Stomach (tissue), 8 donors: ENCODE measurements at regions not wholly inside any gene's neighbourhood (a gene's known extent, or its start where the extent isn't known, plus 50 kb on each side); places are given as distances from the start of the nearest gene placed in this dataset.
"Not testable (repeated sequence)": the region's sequence is repeated elsewhere in the genome, so short reads cannot be mapped to it uniquely, and the experiment has no call there.

ENCODE experiments used
- DNase-seq, 2 donors: peaks; one replicate each; pipeline versions ENCODE4 v3.0.0 to v3.0.0-alpha.2; 2013 to 2019
- H3K27ac ChIP-seq, 5 donors: fragments of 200-600 bp in 4 of 5; sonication (generic) in 4 of 5; one replicate each; pipeline ENCODE4 v1.5.1; 2013 to 2019; ENCODE audit warnings: mild to moderate bottlenecking in 1 of 5, moderate library complexity in 1 of 5
- H3K27me3 ChIP-seq, 3 donors: fragments of 200-600 bp; sonication (generic); one replicate each; pipeline ENCODE4 v1.5.1; 2017 to 2019; ENCODE audit warnings: mixed run types in 1 of 3
- H3K36me3 ChIP-seq, 4 donors: fragments of 200-600 bp; sonication (generic); 1 replicate in 3 of 4; 2 replicates in 1 of 4; pipeline ENCODE4 v1.5.1; 2016 to 2019
- H3K4me1 ChIP-seq, 4 donors: fragments of 200-600 bp; sonication (generic); one replicate each; pipeline ENCODE4 v1.5.1; 2016 to 2019
- H3K4me3 ChIP-seq, 4 donors: fragments of 200-600 bp; sonication (generic) in 3 of 4; one replicate each; pipeline ENCODE4 v1.5.1; 2016 to 2019; ENCODE audit warnings: mild to moderate bottlenecking in 1 of 4
- H3K9me3 ChIP-seq, 4 donors: fragments of 200-600 bp; sonication (generic); one replicate each; pipeline ENCODE4 v1.5.1; 2016 to 2019
- EP300 ChIP-seq: sonication (generic); formaldehyde crosslinking; IDR thresholded peaks from one replicate; pipeline ENCODE4 v1.6.1; 2017; ENCODE audit warnings: antibody characterized with exemption
- POLR2A ChIP-seq, 4 donors: fragments of 450-650 bp; IDR thresholded peaks; one replicate each; pipeline ENCODE4 v1.6.1; 2016; ENCODE audit warnings: antibody characterized with exemption in 4 of 4, control low read depth in 2 of 4, mild to moderate bottlenecking in 1 of 4, moderate library complexity in 1 of 4
- POLR2AphosphoS5 ChIP-seq, 3 donors: sonication (generic); formaldehyde crosslinking; IDR thresholded peaks; one replicate each; pipeline ENCODE4 v1.6.1; 2016; ENCODE audit warnings: antibody characterized with exemption in 3 of 3
- WGBS, 5 donors: extraction: QIAGEN DNeasy Blood & Tissue Kit in 3 of 5; methylation state at CpG; one replicate each; pipeline versions ENCODE4 v1.1.5 to v1.1.7; 2013 to 2018; 5-methylcytosine and 5-hydroxymethylcytosine counted together
- intact Hi-C: fragments of 100-400 bp; cut with DNase I; formaldehyde crosslinking; loops from one replicate; pipeline ENCODE4 v1.15.1; 2023; ENCODE audit warnings: low total_unique reads
- TF ChIP-seq, protein P1 (sequence below), 7 experiments: fragments of 450-650 bp in 4 of 7; fragments of 200-600 bp in 3 of 7; sonication (generic) in 3 of 7; IDR thresholded peaks; one replicate each; pipeline ENCODE4 v1.5.1; 2016 to 2019; ENCODE audit warnings: antibody characterized with exemption in 7 of 7, control low read depth in 2 of 7, mild to moderate bottlenecking in 1 of 7
- donor health status: healthy with polysubstance abuse.
- donor health status: Bipolar disorder and iron deficiency.
- donor health status: healthy.

DNA sequence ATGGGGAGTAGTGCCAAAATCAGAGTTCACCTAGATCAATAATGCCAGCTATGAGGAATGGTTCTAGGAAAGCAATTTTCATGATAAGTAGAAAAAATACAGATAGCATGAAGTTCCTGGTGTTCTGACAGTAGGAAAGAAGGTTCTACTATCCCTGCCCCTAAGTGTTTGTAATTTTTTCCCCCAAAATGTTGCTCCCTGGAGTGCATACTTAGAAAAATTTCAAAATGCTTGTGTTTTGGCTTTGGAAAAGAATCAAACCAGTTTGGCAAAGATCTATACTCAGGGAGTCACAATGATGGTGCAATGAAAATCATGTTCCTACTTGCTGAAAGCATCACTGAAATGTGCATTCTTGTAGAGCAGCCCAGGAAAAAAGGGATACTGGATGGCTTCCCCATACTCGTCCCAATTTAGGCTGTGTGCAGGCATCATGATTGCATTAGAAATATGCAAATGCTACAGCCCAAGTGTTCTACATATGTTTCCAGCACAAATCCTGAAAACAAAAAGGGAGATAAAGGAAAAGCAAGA is 74.7 kb downstream of the LPAR4 start:
- Histone ChIP-seq H3K36me3 (no peaks in the 10 kb centered on the region), H3K27ac (no peak overlapping the region), H3K4me1 (no peaks in the 10 kb centered on the region), H3K4me3 (no peak overlapping the region), H3K27me3 (no peaks in the 10 kb centered on the region), H3K9me3 (peaks cover 0 to 8% (median 3%) of the 10 kb centered on the region in 4 donors)
- 39 to 80% (median 61%) methylated on average over 1 of the region's 1 CpG for WGBS, 5 donors
- intact Hi-C loops = no loop called here
- no peak for DNase-seq
- no peak for TF ChIP-seq EP300
- TF ChIP-seq, protein P1, sequence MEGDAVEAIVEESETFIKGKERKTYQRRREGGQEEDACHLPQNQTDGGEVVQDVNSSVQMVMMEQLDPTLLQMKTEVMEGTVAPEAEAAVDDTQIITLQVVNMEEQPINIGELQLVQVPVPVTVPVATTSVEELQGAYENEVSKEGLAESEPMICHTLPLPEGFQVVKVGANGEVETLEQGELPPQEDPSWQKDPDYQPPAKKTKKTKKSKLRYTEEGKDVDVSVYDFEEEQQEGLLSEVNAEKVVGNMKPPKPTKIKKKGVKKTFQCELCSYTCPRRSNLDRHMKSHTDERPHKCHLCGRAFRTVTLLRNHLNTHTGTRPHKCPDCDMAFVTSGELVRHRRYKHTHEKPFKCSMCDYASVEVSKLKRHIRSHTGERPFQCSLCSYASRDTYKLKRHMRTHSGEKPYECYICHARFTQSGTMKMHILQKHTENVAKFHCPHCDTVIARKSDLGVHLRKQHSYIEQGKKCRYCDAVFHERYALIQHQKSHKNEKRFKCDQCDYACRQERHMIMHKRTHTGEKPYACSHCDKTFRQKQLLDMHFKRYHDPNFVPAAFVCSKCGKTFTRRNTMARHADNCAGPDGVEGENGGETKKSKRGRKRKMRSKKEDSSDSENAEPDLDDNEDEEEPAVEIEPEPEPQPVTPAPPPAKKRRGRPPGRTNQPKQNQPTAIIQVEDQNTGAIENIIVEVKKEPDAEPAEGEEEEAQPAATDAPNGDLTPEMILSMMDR (IDR thresholded peaks at IDR 0.05) = no peak
- no peak for TF ChIP-seq POLR2A (IDR thresholded peaks at IDR 0.05)
- TF ChIP-seq POLR2AphosphoS5 (IDR thresholded peaks at IDR 0.05) = no peak

DNA sequence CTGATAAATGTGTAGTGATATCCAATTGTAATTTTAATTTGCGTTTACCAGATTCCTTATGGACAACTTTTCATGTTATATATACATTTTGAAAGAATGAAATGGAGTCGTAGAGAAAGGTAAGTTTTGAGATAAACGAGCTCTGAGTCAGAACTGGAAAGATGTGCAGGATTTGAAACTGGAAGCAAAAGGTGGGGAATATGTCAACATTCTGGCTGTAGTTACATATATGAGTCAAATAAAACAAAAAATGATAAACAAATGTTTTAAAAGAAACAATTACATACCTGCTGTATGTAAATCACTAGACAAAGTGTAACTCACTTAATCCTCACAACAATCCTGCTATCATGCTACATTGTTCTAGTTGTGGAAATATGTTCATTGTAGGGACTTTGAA is 84.0 kb downstream of the LPAR4 start:
- TF ChIP-seq POLR2A (IDR thresholded peaks at IDR 0.05) (no peak), EP300 (no peak), POLR2AphosphoS5 (IDR thresholded peaks at IDR 0.05) (no peak)
- TF ChIP-seq, protein P1 (IDR thresholded peaks at IDR 0.05) = no peak
- H3K27me3 ChIP-seq = no peaks in the 10 kb centered on the region
- no peaks in the 10 kb centered on the region for H3K4me1 ChIP-seq
- no peak for DNase-seq
- no peaks in the 10 kb centered on the region for H3K9me3 ChIP-seq
- no peaks in the 10 kb centered on the region for H3K36me3 ChIP-seq
- intact Hi-C loops = no loop called here
- WGBS, 5 donors = 26 to 51% (median 38%) methylated on average over 3 of the region's 3 CpGs
- H3K4me3 ChIP-seq = no peak overlapping the region
- no peak overlapping the region for H3K27ac ChIP-seq

DNA sequence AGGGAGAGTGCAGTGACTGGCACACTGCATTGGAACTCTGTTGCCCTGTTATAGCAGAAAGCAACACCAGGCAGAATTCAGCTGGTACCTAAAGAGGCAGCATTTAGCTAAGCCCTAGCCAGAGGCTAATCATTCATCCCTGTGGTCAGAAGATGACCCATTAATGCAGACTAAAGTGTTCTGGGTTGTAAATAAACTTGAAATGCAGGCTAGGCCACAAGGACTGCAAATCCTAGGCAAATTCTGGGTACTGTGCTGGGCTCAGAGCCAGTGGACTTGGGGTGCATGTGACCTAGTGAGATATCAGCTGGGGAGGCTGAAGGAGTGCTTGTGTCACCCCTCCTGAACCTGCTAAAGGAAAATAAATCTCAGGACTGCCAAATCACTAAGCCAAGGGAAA is 91.2 kb downstream of the LPAR4 start:
- H3K9me3 ChIP-seq = no peaks in the 10 kb centered on the region
- no peaks in the 10 kb centered on the region for H3K27me3 ChIP-seq
- no peak overlapping the region for H3K4me3 ChIP-seq
- intact Hi-C loops = no loop called here
- TF ChIP-seq EP300 = no peak
- TF ChIP-seq, protein P1 (IDR thresholded peaks at IDR 0.05) = no peak
- TF ChIP-seq POLR2A (IDR thresholded peaks at IDR 0.05) = no peak
- no peak for TF ChIP-seq POLR2AphosphoS5 (IDR thresholded peaks at IDR 0.05)
- H3K27ac ChIP-seq = no peak overlapping the region
- DNase-seq = no peak
- H3K4me1 ChIP-seq = no peaks in the 10 kb centered on the region
- H3K36me3 ChIP-seq = no peaks in the 10 kb centered on the region

DNA sequence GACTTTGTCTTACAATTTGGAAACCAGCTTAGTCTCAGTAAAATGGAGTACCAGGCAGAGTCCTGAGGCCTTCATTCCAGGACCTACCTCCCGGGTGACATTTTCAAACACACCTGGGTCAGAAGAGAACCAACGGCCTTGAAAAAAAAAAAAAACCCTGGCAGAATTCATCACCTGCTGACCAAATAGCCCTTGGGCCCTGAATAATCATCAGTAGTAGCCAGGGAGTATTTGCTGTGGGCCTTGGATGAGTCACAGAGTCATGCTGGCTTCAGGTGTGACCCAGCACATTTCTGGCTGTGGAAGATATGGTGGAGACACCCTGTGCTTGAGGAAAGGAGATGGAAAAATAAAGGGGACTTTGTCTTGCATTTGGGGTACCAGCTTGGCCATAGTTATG is 92.2 kb downstream of the LPAR4 start:
- H3K4me3 ChIP-seq = no peak overlapping the region
- no peaks in the 10 kb centered on the region for H3K27me3 ChIP-seq
- DNase-seq = no peak
- no peaks in the 10 kb centered on the region for H3K4me1 ChIP-seq
- 58 to 89% (median 77%) methylated on average over 2 of the region's 2 CpGs for WGBS, 5 donors
- no peaks in the 10 kb centered on the region for H3K9me3 ChIP-seq
- TF ChIP-seq POLR2A (IDR thresholded peaks at IDR 0.05) (no peak), POLR2AphosphoS5 (IDR thresholded peaks at IDR 0.05) (no peak), EP300 (no peak)
- TF ChIP-seq, protein P1 (IDR thresholded peaks at IDR 0.05) = no peak
- intact Hi-C loops = no loop called here
- no peak overlapping the region for H3K27ac ChIP-seq
- no peaks in the 10 kb centered on the region for H3K36me3 ChIP-seq

DNA sequence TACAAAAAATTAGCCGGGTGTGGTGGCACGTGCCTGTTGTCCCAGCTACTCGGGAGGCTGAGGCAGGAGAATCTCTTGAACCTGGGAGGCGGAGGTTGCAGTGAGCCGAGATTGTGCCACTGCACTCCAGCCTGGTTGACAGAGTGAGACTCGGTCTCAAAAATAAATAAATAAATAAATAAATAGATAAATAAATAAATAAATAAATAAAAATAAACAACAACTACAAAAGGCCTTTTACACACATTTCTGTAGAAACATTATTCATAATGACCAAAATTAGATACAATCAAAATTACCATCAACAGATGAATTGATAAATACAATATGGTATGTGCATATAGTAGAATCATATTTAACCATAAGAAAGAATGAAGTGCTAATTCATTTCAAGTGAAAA is 96.7 kb downstream of the LPAR4 start:
- H3K27ac ChIP-seq, H3K4me3 ChIP-seq, DNase-seq, intact Hi-C loops, H3K27me3 ChIP-seq, H3K4me1 ChIP-seq, H3K9me3 ChIP-seq, H3K36me3 ChIP-seq: not testable (repeated sequence)
- WGBS, 5 donors = 92 to 97% (median 94%) methylated on average over 6 of the region's 6 CpGs

DNA sequence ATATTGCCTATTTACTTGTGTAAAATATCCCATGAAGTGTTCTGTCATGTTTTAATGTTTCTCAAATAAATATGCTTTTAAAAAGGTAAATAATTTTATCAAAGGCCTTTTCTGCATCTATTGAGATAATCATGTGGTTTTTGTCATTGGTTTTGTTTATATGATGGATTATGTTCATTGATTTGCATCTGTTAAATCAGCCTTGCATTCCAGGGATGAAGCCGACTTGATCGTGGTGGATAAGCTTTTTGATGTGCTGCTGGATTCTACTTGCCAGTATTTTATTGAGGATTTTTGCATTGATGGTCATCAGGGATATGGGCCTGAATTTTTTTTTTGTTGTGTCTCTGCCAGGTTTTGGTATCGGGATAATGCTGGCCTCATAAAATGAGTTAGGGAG is 63.9 kb upstream of the P2RY10 start:
- DNase-seq, H3K4me1 ChIP-seq, H3K27me3 ChIP-seq, H3K4me3 ChIP-seq, H3K27ac ChIP-seq, H3K36me3 ChIP-seq, intact Hi-C loops: not testable (repeated sequence)
- 62 to 88% (median 82%) methylated on average over 3 of the region's 3 CpGs for WGBS, 5 donors
- peaks cover 0 to 26% (median 6%) of the 10 kb centered on the region in 4 donors for H3K9me3 ChIP-seq
